Prostate gland (tissue), 2 donors: ENCODE measurements at regions not wholly inside any gene's neighbourhood (a gene's known extent, or its start where the extent isn't known, plus 50 kb on each side); places are given as distances from the start of the nearest gene placed in this dataset.

ENCODE experiments used
- DNase-seq: peaks from one replicate; pipeline ENCODE4 v3.0.0-alpha.2; 2019; ENCODE audit warnings: low spot score
- H3K27ac ChIP-seq, 2 donors: fragments of 200-600 bp; sonication (generic); 2 replicates each; pipeline ENCODE4 v1.5.1; 2017 to 2019
- H3K27me3 ChIP-seq: fragments of 200-600 bp; sonication (generic); replicated peaks from 2 replicates; pipeline ENCODE4 v1.5.1; 2019; ENCODE audit not compliant: insufficient read depth
- H3K36me3 ChIP-seq, 2 donors: fragments of 200-600 bp; sonication (generic); 1 replicate in 1 of 2; 2 replicates in 1 of 2; pipeline versions ENCODE4 v1.5.1 to v1.8.1; 2017 to 2019
- H3K4me1 ChIP-seq: fragments of 200-600 bp; sonication (generic); replicated peaks from 2 replicates; pipeline ENCODE4 v1.5.1; 2019
- H3K4me3 ChIP-seq, 2 donors: fragments of 200-600 bp; sonication (generic); 2 replicates each; pipeline ENCODE4 v1.5.1; 2017 to 2019
- H3K9me3 ChIP-seq: fragments of 200-600 bp; sonication (generic); 2 replicates; pipeline ENCODE4 v1.5.1; 2017
- POLR2A ChIP-seq: fragments of 450-650 bp; IDR thresholded peaks from one replicate; pipeline ENCODE4 v1.6.1; 2016; ENCODE audit warnings: antibody characterized with exemption, mild to moderate bottlenecking
- POLR2AphosphoS5 ChIP-seq: sonication (generic); formaldehyde crosslinking; IDR thresholded peaks from one replicate; pipeline ENCODE4 v1.6.1; 2017; ENCODE audit warnings: antibody characterized with exemption
- WGBS: methylation state at CpG from one replicate; pipeline ENCODE4 v1.1.5; 2018; 5-methylcytosine and 5-hydroxymethylcytosine counted together
- intact Hi-C: fragments of 100-400 bp; cut with DNase I; formaldehyde crosslinking; loops from one replicate; pipeline ENCODE4 v1.14.2; 2022
- TF ChIP-seq, protein P1 (sequence below), 4 experiments: fragments of 200-600 bp in 2 of 4; fragments of 450-650 bp in 2 of 4; sonication (generic) in 2 of 4; IDR thresholded peaks; 1 replicate in 3 of 4; 2 replicates in 1 of 4; pipeline ENCODE4 v1.5.1; 2016 to 2019; ENCODE audit warnings: antibody characterized with exemption in 4 of 4, mild to moderate bottlenecking in 2 of 4, moderate library complexity in 2 of 4

DNA sequence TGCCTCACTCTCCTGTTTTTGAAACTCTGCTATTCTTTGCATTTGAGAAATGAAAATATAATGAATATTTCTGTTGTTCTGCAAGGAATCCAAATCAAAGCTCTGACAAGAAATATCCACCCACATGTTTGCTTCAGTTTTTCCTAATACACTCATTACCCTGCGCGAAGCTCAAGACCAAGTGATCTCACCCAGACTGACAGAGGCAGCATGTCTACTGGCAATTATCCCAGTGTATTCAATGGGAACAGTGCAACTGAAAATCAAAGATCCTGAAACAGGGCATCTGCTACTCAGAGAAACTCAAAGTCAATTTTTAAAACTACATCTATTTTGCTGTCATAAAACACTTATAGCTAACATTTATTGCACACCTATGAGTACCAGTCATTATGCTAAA is 321.0 kb upstream of the LRRC7 start:
- no peaks in the 10 kb centered on the region for H3K4me1 ChIP-seq
- H3K27ac ChIP-seq: no peak overlapping the region
- no peaks in the 10 kb centered on the region for H3K36me3 ChIP-seq
- intact Hi-C loops: no loop called here
- H3K27me3 ChIP-seq: no peaks in the 10 kb centered on the region
- WGBS: 28% methylated on average over 2 of the region's 2 CpGs
- no peak overlapping the region for H3K4me3 ChIP-seq
- TF ChIP-seq POLR2A: no peak
- TF ChIP-seq, protein P1, sequence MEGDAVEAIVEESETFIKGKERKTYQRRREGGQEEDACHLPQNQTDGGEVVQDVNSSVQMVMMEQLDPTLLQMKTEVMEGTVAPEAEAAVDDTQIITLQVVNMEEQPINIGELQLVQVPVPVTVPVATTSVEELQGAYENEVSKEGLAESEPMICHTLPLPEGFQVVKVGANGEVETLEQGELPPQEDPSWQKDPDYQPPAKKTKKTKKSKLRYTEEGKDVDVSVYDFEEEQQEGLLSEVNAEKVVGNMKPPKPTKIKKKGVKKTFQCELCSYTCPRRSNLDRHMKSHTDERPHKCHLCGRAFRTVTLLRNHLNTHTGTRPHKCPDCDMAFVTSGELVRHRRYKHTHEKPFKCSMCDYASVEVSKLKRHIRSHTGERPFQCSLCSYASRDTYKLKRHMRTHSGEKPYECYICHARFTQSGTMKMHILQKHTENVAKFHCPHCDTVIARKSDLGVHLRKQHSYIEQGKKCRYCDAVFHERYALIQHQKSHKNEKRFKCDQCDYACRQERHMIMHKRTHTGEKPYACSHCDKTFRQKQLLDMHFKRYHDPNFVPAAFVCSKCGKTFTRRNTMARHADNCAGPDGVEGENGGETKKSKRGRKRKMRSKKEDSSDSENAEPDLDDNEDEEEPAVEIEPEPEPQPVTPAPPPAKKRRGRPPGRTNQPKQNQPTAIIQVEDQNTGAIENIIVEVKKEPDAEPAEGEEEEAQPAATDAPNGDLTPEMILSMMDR (IDR thresholded peaks at IDR 0.05): no peak
- TF ChIP-seq POLR2AphosphoS5: no peak
- DNase-seq: no peak
- no peaks in the 10 kb centered on the region for H3K9me3 ChIP-seq

DNA sequence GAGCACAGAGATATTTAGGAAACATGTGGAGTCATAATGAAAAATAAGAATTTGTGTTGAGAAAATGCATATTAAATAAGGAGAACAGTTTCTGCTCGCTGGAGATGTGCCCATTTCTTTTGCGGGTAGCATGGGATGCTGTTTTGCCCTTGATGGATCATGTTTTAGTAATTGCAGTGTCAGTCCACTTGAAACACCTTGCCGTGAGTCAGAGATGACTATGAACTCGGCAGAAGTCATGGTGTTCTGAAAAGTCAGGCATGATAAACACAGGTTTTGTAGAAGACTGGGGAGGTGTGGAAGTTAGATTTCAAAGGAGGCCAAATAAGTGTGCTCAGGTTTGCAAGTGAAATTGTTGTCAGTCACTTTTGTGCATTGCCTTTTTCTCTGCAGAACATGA is 315.0 kb upstream of the LRRC7 start:
- Histone ChIP-seq H3K27ac (no peak overlapping the region), H3K36me3 (no peaks in the 10 kb centered on the region), H3K27me3 (no peaks in the 10 kb centered on the region), H3K9me3 (no peaks in the 10 kb centered on the region), H3K4me1 (no peaks in the 10 kb centered on the region), H3K4me3 (no peak overlapping the region)
- 69% methylated on average over 4 of the region's 4 CpGs for WGBS
- intact Hi-C loops: no loop called here
- DNase-seq: no peak
- TF ChIP-seq POLR2A (no peak), POLR2AphosphoS5 (no peak)
- TF ChIP-seq, protein P1 (IDR thresholded peaks at IDR 0.05): no peak

DNA sequence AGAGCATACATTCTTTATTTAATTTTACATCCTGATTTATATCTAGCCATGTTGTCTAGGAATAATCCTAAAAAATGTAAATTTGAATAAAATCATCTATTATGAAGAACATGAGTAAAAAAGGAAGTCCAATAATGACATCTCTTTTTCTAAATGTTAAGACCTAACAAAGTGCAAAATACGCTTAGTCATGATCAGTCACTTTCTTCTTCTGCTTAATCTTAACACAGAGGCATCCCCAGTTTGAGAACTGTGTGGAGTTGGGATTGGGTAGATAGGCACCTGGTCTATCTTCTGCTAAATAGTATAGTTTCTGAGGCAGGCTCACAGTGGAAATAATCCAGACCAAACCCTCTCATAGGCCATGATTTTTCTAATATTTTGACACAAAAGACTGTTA is 311.7 kb upstream of the LRRC7 start:
- WGBS: 84% methylated on average over 1 of the region's 1 CpG
- TF ChIP-seq POLR2A (no peak), POLR2AphosphoS5 (no peak)
- TF ChIP-seq, protein P1 (IDR thresholded peaks at IDR 0.05): no peak
- H3K36me3 ChIP-seq: no peaks in the 10 kb centered on the region
- no peak overlapping the region for H3K27ac ChIP-seq
- intact Hi-C loops: no loop called here
- no peaks in the 10 kb centered on the region for H3K9me3 ChIP-seq
- H3K4me3 ChIP-seq: no peak overlapping the region
- H3K27me3 ChIP-seq: no peaks in the 10 kb centered on the region
- no peaks in the 10 kb centered on the region for H3K4me1 ChIP-seq
- DNase-seq: no peak

DNA sequence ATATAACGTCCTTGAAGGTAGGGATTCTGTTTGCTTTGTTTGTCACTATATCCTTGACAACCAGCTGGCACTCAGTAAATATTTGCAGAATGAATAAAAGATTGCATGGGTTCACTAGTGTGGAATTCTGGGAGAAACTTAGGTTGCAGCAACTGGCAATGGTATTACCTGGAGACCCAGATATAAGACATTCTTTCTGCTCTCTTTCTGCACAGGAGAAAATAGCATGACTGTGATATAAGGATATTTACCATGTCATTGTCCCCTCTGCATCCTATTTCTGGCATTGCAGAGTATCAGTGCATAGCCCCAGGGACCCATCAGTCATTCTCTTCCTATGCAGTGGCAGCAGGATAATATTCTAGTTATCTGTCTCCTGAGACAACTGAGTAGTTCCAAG is 308.9 kb upstream of the LRRC7 start:
- 22% methylated on average over 1 of the region's 1 CpG for WGBS
- TF ChIP-seq POLR2A: no peak

DNA sequence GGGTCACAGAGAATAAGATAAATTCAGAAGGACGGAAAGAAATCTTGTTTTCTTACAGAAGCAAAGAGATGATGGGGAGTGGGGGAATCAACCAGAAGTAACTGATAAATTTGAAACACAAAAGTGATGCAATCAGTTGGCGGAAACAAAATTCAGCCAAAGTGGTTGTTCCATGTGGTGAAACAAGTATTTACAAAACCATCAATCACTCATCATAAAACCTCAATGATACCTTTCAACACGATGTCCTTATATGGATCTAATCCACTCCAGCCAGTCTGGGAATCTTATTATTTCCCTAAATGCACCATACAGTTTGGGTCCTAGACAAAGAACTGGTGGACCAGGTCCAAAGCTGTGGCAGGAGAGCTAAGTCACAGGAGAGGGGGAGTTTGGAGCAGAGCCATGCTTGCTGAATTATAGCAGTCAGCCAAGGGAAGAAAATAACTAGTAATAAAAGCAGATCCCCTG is 303.8 kb upstream of the LRRC7 start:
- intact Hi-C loops: no loop called here
- WGBS: 39% methylated on average over 3 of the region's 3 CpGs
- DNase-seq: no peak
- TF ChIP-seq, protein P1 (IDR thresholded peaks at IDR 0.05): no peak
- no peak for TF ChIP-seq POLR2AphosphoS5
- no peak for TF ChIP-seq POLR2A
- Histone ChIP-seq H3K36me3 (no peaks in the 10 kb centered on the region), H3K27ac (no peak overlapping the region), H3K4me1 (no peaks in the 10 kb centered on the region), H3K4me3 (no peak overlapping the region), H3K9me3 (no peaks in the 10 kb centered on the region), H3K27me3 (no peaks in the 10 kb centered on the region)

More for the DNA sequence above, 308.9 kb upstream of the LRRC7 start:
- Histone ChIP-seq H3K4me1 (no peaks in the 10 kb centered on the region), H3K9me3 (no peaks in the 10 kb centered on the region), H3K36me3 (no peaks in the 10 kb centered on the region), H3K4me3 (no peak overlapping the region), H3K27ac (no peak overlapping the region), H3K27me3 (no peaks in the 10 kb centered on the region)
- DNase-seq: no peak
- intact Hi-C loops: no loop called here
